ENCODE measurements at regions not wholly inside any gene's neighbourhood (a gene's known extent, or its start where the extent isn't known, plus 50 kb on each side); places are given as distances from the start of the nearest gene placed in this dataset.

DNA sequence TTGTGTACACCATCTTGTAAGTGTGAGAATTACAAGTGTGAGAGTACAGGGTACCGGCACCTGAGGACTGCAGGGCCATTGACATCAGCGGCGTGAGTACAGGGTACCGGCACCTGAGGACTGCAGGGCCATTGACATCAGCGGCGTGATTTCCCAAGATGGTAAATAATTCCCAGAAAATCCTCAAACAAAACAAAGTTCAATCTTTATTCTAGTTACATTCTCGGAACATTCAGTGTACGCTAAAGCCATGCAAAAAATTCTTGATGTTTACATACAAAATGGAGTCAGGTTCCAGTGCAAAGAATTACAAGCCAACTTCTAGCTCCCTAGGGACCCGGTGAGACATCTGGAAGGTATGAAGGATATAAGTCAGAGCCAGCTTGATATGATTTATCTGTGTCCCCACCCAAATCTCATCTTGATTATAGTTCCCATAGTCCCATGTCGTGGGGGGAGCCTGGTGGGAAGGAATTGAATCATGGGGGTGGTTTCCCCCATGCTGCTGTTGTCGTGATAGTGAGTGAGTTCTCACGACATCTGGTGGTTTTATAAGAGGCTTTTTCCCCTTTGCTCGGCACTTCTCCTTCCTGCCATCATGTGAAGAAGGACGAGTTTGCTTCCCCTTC is 172.7 kb downstream of the TTLL2 start (continued):
- TF ChIP-seq HIVEP1 (CRISPR knock-in tag; IDR thresholded peaks at IDR 0.05) (no peak), MTA3 (CRISPR knock-in tag; IDR thresholded peaks at IDR 0.05) (no peak), ZNF329 (CRISPR knock-in tag; IDR thresholded peaks at IDR 0.05; ENCODE audit: low read depth) (no peak), ZNF563 (CRISPR knock-in tag; IDR thresholded peaks at IDR 0.05) (no peak), MED13 (CRISPR knock-in tag; IDR thresholded peaks at IDR 0.05) (no peak; the same call in 1 of the 2 replicates), CBFB (CRISPR knock-in tag; IDR thresholded peaks at IDR 0.05) (no peak), ZNF737 (CRISPR knock-in tag; IDR thresholded peaks at IDR 0.05; ENCODE audit: borderline replicate concordance) (no peak), HNF4G (IDR thresholded peaks at IDR 0.05; ENCODE audit: borderline replicate concordance, low read depth, low read length) (peak; percentile 54; the same call in 1 of the 2 replicates), HNF4G (CRISPR knock-in tag; IDR thresholded peaks at IDR 0.05; ENCODE audit: borderline replicate concordance, low read depth) (peak; percentile 60; the same call in 1 of the 2 replicates), IRX3 (CRISPR knock-in tag; IDR thresholded peaks at IDR 0.05; ENCODE audit: borderline replicate concordance, low read depth) (no peak), CHD2 (IDR thresholded peaks at IDR 0.05; ENCODE audit: low read depth, low read length) (no peak), CREB1 (IDR thresholded peaks at IDR 0.05) (no peak), CREB1 (CRISPR knock-in tag; IDR thresholded peaks at IDR 0.05) (no peak), ZBTB21 (CRISPR knock-in tag; IDR thresholded peaks at IDR 0.05) (no peak), PAX8 (CRISPR knock-in tag; IDR thresholded peaks at IDR 0.05; ENCODE audit: borderline replicate concordance) (no peak), ZKSCAN5 (CRISPR knock-in tag; IDR thresholded peaks at IDR 0.05) (no peak), FLYWCH1 (CRISPR knock-in tag; IDR thresholded peaks at IDR 0.05) (no peak)
- TF ChIP-seq, protein P1, sequence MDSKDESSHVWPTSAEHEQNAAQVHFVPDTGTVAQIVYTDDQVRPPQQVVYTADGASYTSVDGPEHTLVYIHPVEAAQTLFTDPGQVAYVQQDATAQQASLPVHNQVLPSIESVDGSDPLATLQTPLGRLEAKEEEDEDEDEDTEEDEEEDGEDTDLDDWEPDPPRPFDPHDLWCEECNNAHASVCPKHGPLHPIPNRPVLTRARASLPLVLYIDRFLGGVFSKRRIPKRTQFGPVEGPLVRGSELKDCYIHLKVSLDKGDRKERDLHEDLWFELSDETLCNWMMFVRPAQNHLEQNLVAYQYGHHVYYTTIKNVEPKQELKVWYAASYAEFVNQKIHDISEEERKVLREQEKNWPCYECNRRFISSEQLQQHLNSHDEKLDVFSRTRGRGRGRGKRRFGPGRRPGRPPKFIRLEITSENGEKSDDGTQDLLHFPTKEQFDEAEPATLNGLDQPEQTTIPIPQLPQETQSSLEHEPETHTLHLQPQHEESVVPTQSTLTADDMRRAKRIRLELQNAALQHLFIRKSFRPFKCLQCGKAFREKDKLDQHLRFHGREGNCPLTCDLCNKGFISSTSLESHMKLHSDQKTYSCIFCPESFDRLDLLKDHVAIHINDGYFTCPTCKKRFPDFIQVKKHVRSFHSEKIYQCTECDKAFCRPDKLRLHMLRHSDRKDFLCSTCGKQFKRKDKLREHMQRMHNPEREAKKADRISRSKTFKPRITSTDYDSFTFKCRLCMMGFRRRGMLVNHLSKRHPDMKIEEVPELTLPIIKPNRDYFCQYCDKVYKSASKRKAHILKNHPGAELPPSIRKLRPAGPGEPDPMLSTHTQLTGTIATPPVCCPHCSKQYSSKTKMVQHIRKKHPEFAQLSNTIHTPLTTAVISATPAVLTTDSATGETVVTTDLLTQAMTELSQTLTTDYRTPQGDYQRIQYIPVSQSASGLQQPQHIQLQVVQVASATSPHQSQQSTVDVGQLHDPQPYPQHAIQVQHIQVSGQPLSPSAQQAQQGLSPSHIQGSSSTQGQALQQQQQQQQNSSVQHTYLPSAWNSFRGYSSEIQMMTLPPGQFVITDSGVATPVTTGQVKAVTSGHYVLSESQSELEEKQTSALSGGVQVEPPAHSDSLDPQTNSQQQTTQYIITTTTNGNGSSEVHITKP (CRISPR knock-in tag; IDR thresholded peaks at IDR 0.05; ENCODE audit: low read depth): no peak
- TF ChIP-seq, protein P2, sequence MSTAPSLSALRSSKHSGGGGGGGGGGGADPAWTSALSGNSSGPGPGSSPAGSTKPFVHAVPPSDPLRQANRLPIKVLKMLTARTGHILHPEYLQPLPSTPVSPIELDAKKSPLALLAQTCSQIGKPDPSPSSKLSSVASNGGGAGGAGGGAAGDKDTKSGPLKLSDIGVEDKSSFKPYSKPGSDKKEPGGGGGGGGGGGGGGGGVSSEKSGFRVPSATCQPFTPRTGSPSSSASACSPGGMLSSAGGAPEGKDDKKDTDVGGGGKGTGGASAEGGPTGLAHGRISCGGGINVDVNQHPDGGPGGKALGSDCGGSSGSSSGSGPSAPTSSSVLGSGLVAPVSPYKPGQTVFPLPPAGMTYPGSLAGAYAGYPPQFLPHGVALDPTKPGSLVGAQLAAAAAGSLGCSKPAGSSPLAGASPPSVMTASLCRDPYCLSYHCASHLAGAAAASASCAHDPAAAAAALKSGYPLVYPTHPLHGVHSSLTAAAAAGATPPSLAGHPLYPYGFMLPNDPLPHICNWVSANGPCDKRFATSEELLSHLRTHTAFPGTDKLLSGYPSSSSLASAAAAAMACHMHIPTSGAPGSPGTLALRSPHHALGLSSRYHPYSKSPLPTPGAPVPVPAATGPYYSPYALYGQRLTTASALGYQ (CRISPR knock-in tag; IDR thresholded peaks at IDR 0.05): 0 out of 2 replicates have a peak, but pooled peaks have one; percentile 34
- TF ChIP-seq, protein P3, sequence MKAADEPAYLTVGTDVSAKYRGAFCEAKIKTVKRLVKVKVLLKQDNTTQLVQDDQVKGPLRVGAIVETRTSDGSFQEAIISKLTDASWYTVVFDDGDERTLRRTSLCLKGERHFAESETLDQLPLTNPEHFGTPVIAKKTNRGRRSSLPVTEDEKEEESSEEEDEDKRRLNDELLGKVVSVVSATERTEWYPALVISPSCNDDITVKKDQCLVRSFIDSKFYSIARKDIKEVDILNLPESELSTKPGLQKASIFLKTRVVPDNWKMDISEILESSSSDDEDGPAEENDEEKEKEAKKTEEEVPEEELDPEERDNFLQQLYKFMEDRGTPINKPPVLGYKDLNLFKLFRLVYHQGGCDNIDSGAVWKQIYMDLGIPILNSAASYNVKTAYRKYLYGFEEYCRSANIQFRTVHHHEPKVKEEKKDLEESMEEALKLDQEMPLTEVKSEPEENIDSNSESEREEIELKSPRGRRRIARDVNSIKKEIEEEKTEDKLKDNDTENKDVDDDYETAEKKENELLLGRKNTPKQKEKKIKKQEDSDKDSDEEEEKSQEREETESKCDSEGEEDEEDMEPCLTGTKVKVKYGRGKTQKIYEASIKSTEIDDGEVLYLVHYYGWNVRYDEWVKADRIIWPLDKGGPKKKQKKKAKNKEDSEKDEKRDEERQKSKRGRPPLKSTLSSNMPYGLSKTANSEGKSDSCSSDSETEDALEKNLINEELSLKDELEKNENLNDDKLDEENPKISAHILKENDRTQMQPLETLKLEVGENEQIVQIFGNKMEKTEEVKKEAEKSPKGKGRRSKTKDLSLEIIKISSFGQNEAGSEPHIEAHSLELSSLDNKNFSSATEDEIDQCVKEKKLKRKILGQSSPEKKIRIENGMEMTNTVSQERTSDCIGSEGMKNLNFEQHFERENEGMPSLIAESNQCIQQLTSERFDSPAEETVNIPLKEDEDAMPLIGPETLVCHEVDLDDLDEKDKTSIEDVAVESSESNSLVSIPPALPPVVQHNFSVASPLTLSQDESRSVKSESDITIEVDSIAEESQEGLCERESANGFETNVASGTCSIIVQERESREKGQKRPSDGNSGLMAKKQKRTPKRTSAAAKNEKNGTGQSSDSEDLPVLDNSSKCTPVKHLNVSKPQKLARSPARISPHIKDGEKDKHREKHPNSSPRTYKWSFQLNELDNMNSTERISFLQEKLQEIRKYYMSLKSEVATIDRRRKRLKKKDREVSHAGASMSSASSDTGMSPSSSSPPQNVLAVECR (CRISPR knock-in tag; IDR thresholded peaks at IDR 0.05; ENCODE audit: borderline replicate concordance): no peak; the same call in 1 of the 2 replicates
